AG08396 (cell line): ENCODE measurements at regions not wholly inside any gene's neighbourhood (a gene's known extent, or its start where the extent isn't known, plus 50 kb on each side); places are given as distances from the start of the nearest gene placed in this dataset.

ENCODE experiments used
- DNase-seq: peaks from one replicate; pipeline ENCODE4 v3.0.0; 2012; ENCODE audit warnings: low spot score, mixed read lengths

DNA sequence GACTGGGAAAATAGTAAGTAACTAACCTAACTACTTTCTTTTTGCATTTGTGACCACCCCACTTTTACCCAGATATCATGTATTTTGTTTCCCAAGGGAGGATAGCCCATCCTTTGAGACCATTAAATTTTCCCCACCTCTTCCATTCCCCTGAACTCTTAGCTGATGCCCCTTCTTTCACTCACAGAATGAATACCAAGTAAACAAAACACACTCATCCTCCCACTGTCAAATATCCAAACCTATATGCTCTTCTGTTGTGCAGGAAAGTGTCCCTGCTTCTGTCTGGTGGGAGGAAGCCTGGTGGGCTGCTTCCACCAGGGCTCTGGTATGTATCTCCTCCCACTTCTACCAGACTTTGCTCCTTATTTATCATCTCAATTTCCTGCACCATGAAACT is 64.6 kb upstream of the PARD3B start:
- no peak for DNase-seq

DNA sequence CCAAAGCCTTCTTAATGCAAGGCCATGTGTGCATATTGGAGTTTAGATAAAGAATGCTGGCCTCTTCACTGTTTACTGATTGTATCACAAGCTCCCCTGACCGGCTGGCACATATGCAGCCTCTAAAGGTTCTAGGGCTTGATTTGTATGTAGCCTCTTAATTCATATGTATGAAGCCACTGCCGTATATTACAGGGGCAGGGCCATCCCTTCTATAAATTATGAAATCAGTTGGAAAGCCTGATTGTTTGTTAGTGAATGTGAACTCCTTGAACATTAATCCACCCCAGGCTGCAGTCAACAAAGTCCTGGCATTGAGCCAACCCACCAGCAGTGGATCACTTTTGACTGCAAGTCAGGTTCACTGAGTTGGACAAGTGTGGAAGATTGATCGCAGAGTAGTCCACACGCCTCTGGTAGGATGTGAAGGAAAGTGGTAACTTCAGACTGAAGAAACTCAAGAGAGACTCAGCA is 61.6 kb upstream of the PARD3B start:
- DNase-seq: no peak

DNA sequence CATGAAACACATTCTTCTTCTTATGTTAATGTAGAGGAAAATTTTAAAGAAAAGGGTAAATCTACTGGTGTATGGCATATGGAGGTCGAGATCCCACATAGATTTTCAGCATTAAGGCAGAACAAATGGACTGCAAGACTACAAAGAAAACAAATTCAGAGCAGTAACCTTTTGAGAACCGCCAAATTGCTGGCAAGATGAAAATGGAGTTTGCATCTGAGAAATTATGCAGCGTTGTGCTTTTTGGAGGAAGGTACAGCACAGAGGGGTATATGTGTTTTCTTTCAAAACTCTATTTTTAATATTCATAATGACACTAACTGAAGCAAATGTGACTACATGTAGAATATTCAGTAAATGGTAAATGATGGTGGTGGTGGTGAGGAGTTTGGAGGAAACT is 59.0 kb upstream of the PARD3B start:
- no peak for DNase-seq

DNA sequence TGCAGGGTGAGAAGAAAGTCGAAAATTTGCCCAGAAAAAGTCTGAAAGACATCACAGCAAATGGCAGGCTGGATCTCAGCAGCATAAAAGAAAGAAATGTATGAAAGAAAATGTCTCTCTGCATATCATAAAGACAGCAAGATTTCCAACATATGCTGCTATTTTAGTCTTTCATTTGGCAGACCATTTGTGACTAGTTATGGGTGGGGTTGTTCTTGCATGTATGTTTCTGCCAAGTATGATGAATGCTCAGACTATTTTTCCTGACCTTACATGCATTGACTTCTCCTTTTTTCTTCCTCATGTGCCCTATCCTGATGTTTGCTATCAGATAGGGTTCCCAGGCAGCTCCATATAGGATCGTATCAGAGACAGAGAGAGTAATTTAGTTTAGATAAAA is 58.5 kb upstream of the PARD3B start:
- DNase-seq: no peak

DNA sequence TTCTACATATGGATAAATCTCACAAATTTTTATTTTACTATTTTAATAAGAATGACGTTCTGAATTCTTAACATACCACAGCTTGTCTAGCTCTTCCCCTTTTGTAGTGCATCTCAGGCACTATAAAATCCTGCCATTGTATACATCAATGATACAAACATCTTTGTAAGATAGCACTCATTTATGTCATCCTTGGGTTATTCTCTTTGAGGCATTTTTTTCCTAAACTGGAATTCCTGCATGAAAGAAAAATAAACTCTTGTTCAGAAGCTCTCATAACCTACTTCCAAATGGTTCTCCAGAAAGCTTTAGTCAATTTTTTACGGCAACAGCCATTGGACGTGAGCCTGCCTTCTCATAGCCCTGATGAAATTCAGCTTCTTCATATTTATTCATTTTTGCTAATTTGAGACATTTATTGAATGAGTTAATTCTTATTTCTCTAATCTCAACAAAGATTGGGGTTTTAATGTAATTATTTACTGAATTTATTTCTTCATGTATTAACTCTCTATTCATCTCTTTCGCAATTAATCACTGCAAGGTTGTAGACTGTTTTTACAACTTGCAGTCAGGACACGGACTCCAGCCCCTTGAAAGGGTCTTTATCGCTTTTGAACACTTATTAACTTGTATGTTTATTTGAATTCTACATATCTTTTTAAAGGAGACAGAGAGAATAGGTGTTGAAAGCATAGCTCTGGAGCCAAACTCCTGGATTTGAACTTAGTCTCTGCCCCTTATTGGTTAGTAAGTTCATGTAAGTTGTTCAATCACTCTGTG is 57.6 kb upstream of the PARD3B start:
- DNase-seq: no peak

DNA sequence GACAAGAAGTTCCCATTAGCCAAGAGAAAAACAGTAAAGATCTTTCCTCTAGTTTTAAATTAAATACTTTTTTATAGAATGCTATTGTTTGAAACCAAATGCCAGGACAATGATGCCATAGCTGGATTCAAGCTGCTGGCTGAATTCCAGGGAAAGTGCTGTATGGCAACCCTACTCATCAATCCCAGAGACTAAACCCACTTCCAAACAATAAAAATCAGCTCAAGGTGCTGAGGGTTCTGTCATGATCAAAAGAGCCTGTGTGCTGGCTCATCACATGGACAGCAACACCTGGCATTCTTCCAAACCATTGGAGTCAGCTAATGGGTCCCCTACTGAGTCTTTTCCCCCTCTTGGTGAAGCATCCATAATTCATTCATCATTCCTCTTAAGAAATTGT is 53.7 kb upstream of the PARD3B start:
- no peak for DNase-seq

DNA sequence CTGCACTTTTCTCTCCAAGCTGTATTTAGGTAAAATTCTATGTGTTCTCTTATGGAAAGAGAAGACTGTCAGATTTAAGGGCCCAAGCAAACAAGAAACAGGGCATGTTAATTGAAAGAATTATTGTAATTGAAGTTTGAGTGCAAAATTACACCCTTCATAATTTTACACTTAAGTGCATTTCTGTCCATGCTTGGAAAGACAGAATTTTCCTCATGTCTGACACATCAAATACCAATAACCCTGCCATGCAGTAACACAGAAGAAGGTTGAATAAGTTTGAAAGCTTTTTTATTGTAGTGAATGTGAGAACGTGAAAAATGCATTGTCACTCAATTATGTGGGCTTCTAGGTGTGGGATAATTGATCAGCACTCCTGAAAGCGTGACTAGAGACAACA is 52.9 kb upstream of the PARD3B start:
- no peak for DNase-seq

DNA sequence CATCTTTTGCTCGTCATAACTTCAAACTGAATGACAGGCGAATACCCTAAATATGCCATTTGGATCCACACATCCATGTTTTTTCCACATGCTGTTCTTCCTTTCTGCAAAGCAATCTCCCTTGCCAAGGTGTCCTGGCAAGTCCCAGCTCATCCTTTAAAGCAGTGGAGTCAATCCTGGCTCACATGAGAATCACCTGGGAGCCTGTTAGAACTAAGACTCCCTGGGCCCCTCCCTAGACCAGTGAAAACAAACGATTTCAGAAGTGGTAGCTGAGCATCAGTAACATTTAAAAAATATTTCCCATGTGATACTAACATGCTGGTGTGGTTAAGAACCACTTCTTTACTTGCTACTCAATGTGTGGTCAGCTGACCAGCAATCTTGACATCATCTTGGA is 50.6 kb upstream of the PARD3B start:
- DNase-seq: no peak

DNA sequence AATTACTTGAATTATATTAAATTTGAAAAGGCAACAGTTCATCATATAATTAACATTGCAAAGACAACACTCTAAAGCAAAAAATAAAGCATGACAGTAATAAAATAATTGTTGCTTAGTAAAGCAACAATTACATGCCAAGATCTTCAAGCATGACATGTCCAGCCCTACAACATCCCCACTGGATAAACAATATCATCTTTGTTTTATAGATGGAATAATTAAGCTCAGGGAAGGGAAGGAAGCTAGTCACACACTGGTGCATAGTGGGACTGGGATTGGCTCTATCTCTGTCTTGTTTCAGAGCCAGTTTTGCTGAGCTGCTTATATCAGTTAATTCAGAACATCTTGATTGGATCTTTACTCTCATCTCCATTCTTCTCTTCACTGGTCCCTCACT is 49.9 kb upstream of the PARD3B start:
- no peak for DNase-seq
